Endodermal cell (in vitro differentiated cells): ENCODE measurements at regions not wholly inside any gene's neighbourhood (a gene's known extent, or its start where the extent isn't known, plus 50 kb on each side); places are given as distances from the start of the nearest gene placed in this dataset.

Source experiments
- DNase-seq: peaks from one replicate; pipeline ENCODE4 v3.0.0-alpha.2; 2017
- H3K27ac ChIP-seq: 2 replicates; pipeline ENCODE4 v1.5.1; 2013; ENCODE audit warnings: mild to moderate bottlenecking, low read depth, low read length, moderate library complexity
- H3K27me3 ChIP-seq: 2 replicates; pipeline ENCODE4 v1.6.1; 2013; ENCODE audit warnings: mild to moderate bottlenecking, low read length, moderate library complexity; ENCODE audit not compliant: insufficient read depth, control insufficient read depth, poor library complexity, severe bottlenecking
- H3K36me3 ChIP-seq: 2 replicates; pipeline ENCODE4 v1.7.0; 2013; ENCODE audit warnings: mild to moderate bottlenecking, low read length, moderate library complexity; ENCODE audit not compliant: control insufficient read depth, insufficient read depth
- H3K4me1 ChIP-seq: one replicate; pipeline ENCODE4 v1.7.0; 2013; ENCODE audit warnings: low read length; ENCODE audit not compliant: control insufficient read depth, insufficient read depth
- H3K4me3 ChIP-seq: 2 replicates; pipeline ENCODE4 v1.5.1; 2013; ENCODE audit warnings: mild to moderate bottlenecking, low read length, moderate library complexity
- H3K9ac ChIP-seq: 2 replicates; pipeline ENCODE4 v1.6.1; 2013; ENCODE audit warnings: mild to moderate bottlenecking, low read length, moderate library complexity; ENCODE audit not compliant: poor library complexity, severe bottlenecking; ENCODE audit errors: extremely low read depth
- H3K9me3 ChIP-seq: 2 replicates; pipeline ENCODE4 v1.6.1; 2013; ENCODE audit warnings: mild to moderate bottlenecking, low read length, moderate library complexity; ENCODE audit not compliant: control insufficient read depth
- H3K27ac Mint-ChIP-seq: 2 replicates; pipeline ENCODE4 v1.8.0; 2020; ENCODE audit warnings: mixed read lengths
- H3K27me3 Mint-ChIP-seq: 2 replicates; pipeline ENCODE4 v1.8.0; 2021; ENCODE audit warnings: mild to moderate bottlenecking, mixed read lengths; ENCODE audit not compliant: insufficient read depth
- H3K36me3 Mint-ChIP-seq: 2 replicates; pipeline ENCODE4 v1.8.0; 2020; ENCODE audit warnings: low read depth, mixed read lengths
- H3K4me1 Mint-ChIP-seq: 2 replicates; pipeline ENCODE4 v1.8.0; 2020; ENCODE audit warnings: mixed read lengths
- H3K4me3 Mint-ChIP-seq: 2 replicates; pipeline ENCODE4 v1.8.0; 2020; ENCODE audit warnings: mild to moderate bottlenecking, moderate library complexity, mixed read lengths
- H3K9me3 Mint-ChIP-seq: 2 replicates; pipeline ENCODE4 v1.8.0; 2020; ENCODE audit warnings: mild to moderate bottlenecking, mixed read lengths
- CTCF ChIP-seq: fragments of 200-600 bp; sonication (generic); conservative IDR thresholded peaks from 2 replicates; pipeline ENCODE4 v1.5.0; 2021; ENCODE audit warnings: antibody characterized with exemption, mild to moderate bottlenecking
- WGBS, 2 experiments: methylation state at CpG; one replicate each; pipeline versions ENCODE4 v1.1.5 to v1.1.7; 2013; ENCODE audit warnings: missing lambda C conversion rate in 2 of 2, mixed read lengths in 1 of 2; ENCODE audit not compliant: insufficient coverage in 1 of 2, insufficient read length in 1 of 2; 5-methylcytosine and 5-hydroxymethylcytosine counted together

DNA sequence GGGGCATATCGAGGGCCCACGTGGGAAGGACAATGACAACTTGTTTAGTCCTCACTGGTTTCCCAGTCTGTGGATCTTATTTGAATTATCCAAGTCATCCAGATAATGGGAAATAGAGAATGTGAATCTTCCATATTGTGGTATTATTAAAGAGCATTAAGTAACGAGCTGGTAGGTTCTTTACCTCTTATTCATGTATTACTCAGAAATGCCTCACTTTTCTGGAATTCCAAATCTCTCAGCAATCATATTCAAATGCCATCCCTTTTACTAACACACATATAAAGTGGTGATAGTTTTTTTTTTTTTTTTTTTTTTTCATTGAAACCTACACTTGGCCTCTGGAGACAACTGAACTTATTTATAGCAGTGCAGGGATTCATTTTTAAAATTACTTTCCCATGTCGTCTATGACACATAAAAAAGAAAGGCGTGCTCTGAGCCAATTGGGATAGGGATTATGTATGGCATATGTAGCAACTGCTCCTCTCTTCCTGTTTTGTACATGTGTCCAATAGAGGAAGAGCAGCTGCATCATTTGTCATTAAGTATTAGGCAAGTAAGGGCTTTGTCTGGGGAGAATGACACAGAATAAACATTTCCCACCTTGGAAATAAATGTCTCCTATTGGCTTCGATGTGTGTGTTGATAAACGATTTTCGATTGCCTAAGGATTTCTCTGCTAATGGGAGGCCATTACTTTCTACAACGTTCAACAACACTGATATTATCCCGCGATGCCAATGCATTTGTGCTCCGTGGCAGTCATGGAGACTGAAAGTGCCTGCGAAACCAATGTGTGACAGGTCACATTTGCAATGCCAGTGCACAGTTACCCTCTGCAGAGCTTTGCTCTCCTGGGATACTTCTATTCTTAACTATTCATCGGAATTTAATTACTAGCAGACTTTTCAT lies 78.6 kb upstream of the IFNG-AS1 start:
- DNase-seq: no peak
- Histone ChIP-seq H3K9ac (no peak overlapping the region), H3K36me3 (no peaks in the 10 kb centered on the region), H3K4me1 (no peaks in the 10 kb centered on the region), H3K27me3 (no peaks in the 10 kb centered on the region), H3K27ac (no peak overlapping the region), H3K9me3 (peaks cover 16% of the 10 kb centered on the region), H3K4me3 (no peak overlapping the region)
- no peak overlapping the region for H3K4me3 Mint-ChIP-seq
- H3K4me1 Mint-ChIP-seq: peaks cover 7% of the 10 kb centered on the region
- H3K27ac Mint-ChIP-seq: no peak overlapping the region
- H3K36me3 Mint-ChIP-seq: no peaks in the 10 kb centered on the region
- H3K9me3 Mint-ChIP-seq: peaks cover 8% of the 10 kb centered on the region
- TF ChIP-seq CTCF: no peak
- WGBS, 2 experiments: 85 to 90% methylated on average over 10 to 14 of the region's 14 CpGs
- H3K27me3 Mint-ChIP-seq: no peaks in the 10 kb centered on the region

- peaks cover 16% of the 10 kb centered on the region for H3K9me3 ChIP-seq
- Mint-ChIP-seq H3K4me3 (no peak overlapping the region), H3K36me3 (no peaks in the 10 kb centered on the region), H3K9me3 (peaks cover 8% of the 10 kb centered on the region), H3K27ac (no peak overlapping the region), H3K27me3 (no peaks in the 10 kb centered on the region), H3K4me1 (peaks cover 9% of the 10 kb centered on the region)
- H3K27me3 ChIP-seq: no peaks in the 10 kb centered on the region
- no peak overlapping the region for H3K4me3 ChIP-seq
- no peak overlapping the region for H3K9ac ChIP-seq
- peaks cover 2% of the 10 kb centered on the region for H3K4me1 ChIP-seq
- no peaks in the 10 kb centered on the region for H3K36me3 ChIP-seq
- no peak for TF ChIP-seq CTCF
- 95 to 98% methylated on average over 4 to 5 of the region's 5 CpGs for WGBS, 2 experiments
- no peak overlapping the region for H3K27ac ChIP-seq
- no peak for DNase-seq
Observed at GRCh38 chr12:67911275-67911600, 78.0 kb upstream of the IFNG-AS1 start.

DNA sequence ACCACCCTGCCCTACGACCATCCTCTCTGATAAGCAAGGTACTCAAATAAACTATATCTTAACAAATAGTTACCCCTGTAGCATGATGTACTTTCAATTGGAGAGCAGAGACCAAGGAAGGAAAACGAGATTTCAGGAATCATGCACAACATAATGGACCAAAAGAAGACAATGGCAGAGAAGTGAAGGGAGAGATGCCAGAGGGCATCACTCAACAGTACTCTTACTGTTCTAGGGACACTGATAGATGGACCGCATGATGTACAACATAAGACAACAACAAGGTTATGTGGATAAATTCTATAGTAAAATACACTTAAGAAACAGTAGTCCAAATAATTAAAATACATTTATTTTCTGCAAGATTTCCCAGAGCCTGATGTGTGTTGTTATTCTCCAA lies 77.5 kb upstream of the IFNG-AS1 start:
- H3K27me3 Mint-ChIP-seq: no peaks in the 10 kb centered on the region
- TF ChIP-seq CTCF: no peak
- peaks cover 15% of the 10 kb centered on the region for H3K4me1 Mint-ChIP-seq
- no peak for DNase-seq
- Histone ChIP-seq H3K4me1 (peaks cover 6% of the 10 kb centered on the region), H3K36me3 (no peaks in the 10 kb centered on the region), H3K4me3 (no peak overlapping the region), H3K9me3 (peaks cover 16% of the 10 kb centered on the region), H3K27me3 (no peaks in the 10 kb centered on the region), H3K9ac (no peak overlapping the region), H3K27ac (no peak overlapping the region)
- peaks cover 5% of the 10 kb centered on the region for H3K9me3 Mint-ChIP-seq
- H3K4me3 Mint-ChIP-seq: no peak overlapping the region
- no peak overlapping the region for H3K27ac Mint-ChIP-seq
- 88 to 100% methylated on average over 1 to 3 of the region's 3 CpGs for WGBS, 2 experiments
- no peaks in the 10 kb centered on the region for H3K36me3 Mint-ChIP-seq
